Chondrocyte (in vitro differentiated cells): ENCODE measurements at regions not wholly inside any gene's neighbourhood (a gene's known extent, or its start where the extent isn't known, plus 50 kb on each side); places are given as distances from the start of the nearest gene placed in this dataset.

Experiments
- DNase-seq: peaks from one replicate; pipeline ENCODE4 v3.0.0; 2021; ENCODE audit warnings: mixed read lengths, low spot score
- H3K27ac Mint-ChIP-seq: one replicate; pipeline ENCODE4 v1.8.0; 2021; ENCODE audit warnings: mild to moderate bottlenecking, moderate library complexity, mixed read lengths; ENCODE audit not compliant: unreplicated experiment
- H3K27me3 Mint-ChIP-seq: 2 replicates; pipeline ENCODE4 v1.8.0; 2021; ENCODE audit warnings: low read depth, mixed read lengths
- H3K36me3 Mint-ChIP-seq: 2 replicates; pipeline ENCODE4 v1.8.0; 2021; ENCODE audit warnings: low read depth, mixed read lengths
- H3K4me1 Mint-ChIP-seq: 2 replicates; pipeline ENCODE4 v1.8.0; 2021; ENCODE audit warnings: low read depth, mild to moderate bottlenecking, mixed read lengths
- H3K4me3 Mint-ChIP-seq: one replicate; pipeline ENCODE4 v1.8.0; 2021; ENCODE audit warnings: mild to moderate bottlenecking, moderate library complexity, mixed read lengths; ENCODE audit not compliant: unreplicated experiment
- H3K9me3 Mint-ChIP-seq: 2 replicates; pipeline ENCODE4 v1.8.0; 2021; ENCODE audit warnings: low read depth, mixed read lengths
- TF ChIP-seq, protein P1 (sequence below): fragments of 200-600 bp; sonication (generic); IDR thresholded peaks from 2 replicates; pipeline ENCODE4 v1.5.0; 2021; ENCODE audit warnings: antibody characterized with exemption, mild to moderate bottlenecking, moderate library complexity

- H3K4me3 Mint-ChIP-seq, result no peak overlapping the region
- no peaks in the 10 kb centered on the region for H3K4me1 Mint-ChIP-seq
- TF ChIP-seq, protein P1, sequence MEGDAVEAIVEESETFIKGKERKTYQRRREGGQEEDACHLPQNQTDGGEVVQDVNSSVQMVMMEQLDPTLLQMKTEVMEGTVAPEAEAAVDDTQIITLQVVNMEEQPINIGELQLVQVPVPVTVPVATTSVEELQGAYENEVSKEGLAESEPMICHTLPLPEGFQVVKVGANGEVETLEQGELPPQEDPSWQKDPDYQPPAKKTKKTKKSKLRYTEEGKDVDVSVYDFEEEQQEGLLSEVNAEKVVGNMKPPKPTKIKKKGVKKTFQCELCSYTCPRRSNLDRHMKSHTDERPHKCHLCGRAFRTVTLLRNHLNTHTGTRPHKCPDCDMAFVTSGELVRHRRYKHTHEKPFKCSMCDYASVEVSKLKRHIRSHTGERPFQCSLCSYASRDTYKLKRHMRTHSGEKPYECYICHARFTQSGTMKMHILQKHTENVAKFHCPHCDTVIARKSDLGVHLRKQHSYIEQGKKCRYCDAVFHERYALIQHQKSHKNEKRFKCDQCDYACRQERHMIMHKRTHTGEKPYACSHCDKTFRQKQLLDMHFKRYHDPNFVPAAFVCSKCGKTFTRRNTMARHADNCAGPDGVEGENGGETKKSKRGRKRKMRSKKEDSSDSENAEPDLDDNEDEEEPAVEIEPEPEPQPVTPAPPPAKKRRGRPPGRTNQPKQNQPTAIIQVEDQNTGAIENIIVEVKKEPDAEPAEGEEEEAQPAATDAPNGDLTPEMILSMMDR, result no peak
- H3K27me3 Mint-ChIP-seq, result no peaks in the 10 kb centered on the region
- no peak overlapping the region for H3K27ac Mint-ChIP-seq
- H3K9me3 Mint-ChIP-seq, result peaks cover 9% of the 10 kb centered on the region
- H3K36me3 Mint-ChIP-seq, result peaks cover 5% of the 10 kb centered on the region
- no peak for DNase-seq
Observed at GRCh38 chr4:188680004-188680666, 540.9 kb downstream of the TRIML1 start.

DNA sequence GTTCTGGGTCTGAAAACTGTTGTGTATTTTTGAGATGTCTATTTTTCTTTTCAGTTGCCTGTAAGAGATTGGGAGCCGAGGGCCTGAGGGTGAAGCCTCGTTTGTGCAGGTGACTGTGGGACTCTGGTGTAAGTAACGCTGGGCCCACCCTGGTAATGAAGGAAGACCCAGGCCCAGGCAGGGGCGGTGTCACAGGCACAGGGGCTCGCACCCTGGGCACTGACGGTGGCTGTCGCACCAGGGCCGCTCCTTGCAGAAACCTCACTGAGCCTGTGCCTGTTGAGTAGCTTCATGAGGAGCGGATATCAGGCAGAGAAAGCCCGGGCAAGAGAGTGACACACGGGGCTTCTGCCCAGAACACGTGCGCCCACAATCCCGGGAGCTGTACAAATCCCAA, 541.4 kb downstream of the TRIML1 start:
- H3K27ac Mint-ChIP-seq, result no peak overlapping the region
- TF ChIP-seq, protein P1, result no peak

GRCh38 chr4:188682321-188682720, 543.1 kb downstream of the TRIML1 start:
- no peak overlapping the region for H3K4me3 Mint-ChIP-seq
- H3K9me3 Mint-ChIP-seq, result no peaks in the 10 kb centered on the region
- TF ChIP-seq, protein P1, result no peak
- H3K36me3 Mint-ChIP-seq, result no peaks in the 10 kb centered on the region
- H3K27me3 Mint-ChIP-seq, result no peaks in the 10 kb centered on the region
- no peak for DNase-seq
- H3K4me1 Mint-ChIP-seq, result no peaks in the 10 kb centered on the region
- no peak overlapping the region for H3K27ac Mint-ChIP-seq

More for the DNA sequence above, 541.4 kb downstream of the TRIML1 start:
- peaks cover 3% of the 10 kb centered on the region for H3K36me3 Mint-ChIP-seq
- no peaks in the 10 kb centered on the region for H3K4me1 Mint-ChIP-seq
- no peak overlapping the region for H3K4me3 Mint-ChIP-seq
- H3K27me3 Mint-ChIP-seq, result no peaks in the 10 kb centered on the region
- peaks cover 4% of the 10 kb centered on the region for H3K9me3 Mint-ChIP-seq
- no peak for DNase-seq

DNA sequence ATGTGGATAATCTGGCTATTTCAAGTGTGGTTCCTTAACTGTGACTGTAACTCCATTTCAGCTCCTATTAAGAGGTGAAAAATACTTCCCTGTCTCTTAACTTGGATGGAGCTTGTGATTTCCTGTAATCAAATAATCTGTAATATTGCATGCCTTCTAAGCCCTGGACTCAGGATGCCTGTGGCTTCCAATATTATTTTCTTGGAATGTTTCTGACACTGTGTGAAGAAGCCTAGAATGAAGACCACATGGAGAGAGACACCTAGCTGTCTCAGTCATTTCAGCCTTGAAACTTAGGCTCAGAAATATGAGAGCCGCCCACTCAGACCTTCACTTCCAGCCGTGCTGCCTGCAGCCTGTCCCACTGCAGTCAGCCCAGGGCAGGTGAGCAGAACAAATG, 544.3 kb downstream of the TRIML1 start:
- no peaks in the 10 kb centered on the region for H3K27me3 Mint-ChIP-seq

DNA sequence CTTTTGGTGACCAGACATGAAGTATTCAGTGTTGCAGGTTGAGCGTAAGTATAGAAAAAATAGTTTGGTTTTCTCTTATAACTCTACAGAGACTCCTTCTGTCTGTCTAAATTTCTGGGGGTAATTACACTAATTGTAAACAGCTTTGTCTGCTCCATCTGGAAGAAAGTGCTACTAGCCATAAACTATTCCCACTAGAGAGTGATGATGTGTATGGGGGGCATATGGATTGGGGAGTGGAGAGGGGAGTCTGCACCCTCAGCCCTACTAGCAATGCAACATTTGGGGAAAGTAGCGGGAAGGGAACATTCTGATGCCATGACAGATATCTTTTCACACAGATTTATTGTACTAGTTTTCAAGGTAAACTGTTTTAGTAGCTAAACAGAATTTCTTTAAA, 549.7 kb downstream of the TRIML1 start:
- Mint-ChIP-seq H3K27ac (no peak overlapping the region), H3K9me3 (no peaks in the 10 kb centered on the region), H3K36me3 (no peaks in the 10 kb centered on the region), H3K4me3 (no peak overlapping the region), H3K27me3 (no peaks in the 10 kb centered on the region), H3K4me1 (peaks cover 8% of the 10 kb centered on the region)
- TF ChIP-seq, protein P1, result no peak
- no peak for DNase-seq

More for the DNA sequence above, 544.3 kb downstream of the TRIML1 start:
- H3K9me3 Mint-ChIP-seq, result no peaks in the 10 kb centered on the region
- H3K27ac Mint-ChIP-seq, result no peak overlapping the region
- no peak for DNase-seq
- H3K4me3 Mint-ChIP-seq, result no peak overlapping the region
- no peaks in the 10 kb centered on the region for H3K4me1 Mint-ChIP-seq
- TF ChIP-seq, protein P1, result no peak
- no peaks in the 10 kb centered on the region for H3K36me3 Mint-ChIP-seq
